GM18873 (cell line): ENCODE measurements at regions not wholly inside any gene's neighbourhood (a gene's known extent, or its start where the extent isn't known, plus 50 kb on each side); places are given as distances from the start of the nearest gene placed in this dataset.

Experiments used
- ATAC-seq: cut with Tn5 transposase; IDR thresholded peaks from one replicate; pipeline ENCODE4 v1.9.1; 2021; ENCODE audit warnings: mild to moderate bottlenecking, moderate library complexity, moderate number of reproducible peaks; ENCODE audit not compliant: unreplicated experiment, low FRiP score

DNA sequence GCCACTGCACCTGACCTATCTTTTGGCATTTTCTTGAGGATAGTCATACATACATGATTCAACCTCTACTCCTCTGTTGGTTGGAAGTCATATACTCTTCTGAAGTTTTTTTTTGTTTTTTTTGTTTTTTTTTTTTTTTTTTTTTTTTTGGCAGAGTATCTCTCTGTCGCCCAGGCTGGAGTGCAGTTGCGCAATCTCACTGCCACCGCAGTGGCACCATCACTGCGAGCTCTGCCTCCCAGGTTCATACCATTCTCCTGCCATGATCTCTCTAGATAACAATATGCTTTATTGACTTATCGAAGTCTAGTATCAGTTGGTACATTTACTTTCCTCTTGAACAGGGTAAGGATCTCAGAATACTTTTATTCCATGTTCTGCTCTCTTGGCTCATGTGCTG, 224.2 kb upstream of the WSCD1 start:
- no peak for ATAC-seq

DNA sequence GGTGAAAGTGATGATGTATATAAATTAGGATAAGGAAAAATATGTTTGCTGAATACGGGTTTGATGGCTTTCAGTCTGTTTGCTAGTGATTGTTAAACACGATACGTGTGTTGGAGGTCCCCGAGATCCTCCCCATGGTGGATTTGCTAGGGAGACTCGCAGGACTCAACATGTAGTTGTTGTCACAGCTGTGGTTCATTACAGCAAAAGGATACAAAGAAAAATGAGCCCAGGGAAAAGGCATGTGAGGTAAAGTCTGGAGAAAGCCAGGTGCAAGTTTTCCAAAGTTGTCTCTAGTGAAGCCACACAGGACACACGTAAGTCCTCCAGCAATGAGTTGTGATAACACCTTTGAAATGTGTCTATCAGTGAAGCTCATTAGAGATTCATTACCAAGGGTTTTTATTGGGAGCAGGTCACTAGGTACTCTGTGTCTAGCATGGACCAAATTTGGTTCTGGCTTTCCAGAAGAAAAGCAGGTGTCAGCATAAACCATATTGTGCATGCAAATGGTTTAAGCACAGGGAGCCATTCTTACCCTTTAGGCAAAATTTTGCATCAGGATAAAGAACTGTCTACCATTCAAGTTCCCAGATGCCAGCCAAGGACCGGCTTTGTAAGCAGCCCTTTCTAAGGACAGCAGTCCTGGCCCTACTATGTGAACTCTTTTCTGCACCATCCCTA, 215.2 kb upstream of the WSCD1 start:
- no peak for ATAC-seq

DNA sequence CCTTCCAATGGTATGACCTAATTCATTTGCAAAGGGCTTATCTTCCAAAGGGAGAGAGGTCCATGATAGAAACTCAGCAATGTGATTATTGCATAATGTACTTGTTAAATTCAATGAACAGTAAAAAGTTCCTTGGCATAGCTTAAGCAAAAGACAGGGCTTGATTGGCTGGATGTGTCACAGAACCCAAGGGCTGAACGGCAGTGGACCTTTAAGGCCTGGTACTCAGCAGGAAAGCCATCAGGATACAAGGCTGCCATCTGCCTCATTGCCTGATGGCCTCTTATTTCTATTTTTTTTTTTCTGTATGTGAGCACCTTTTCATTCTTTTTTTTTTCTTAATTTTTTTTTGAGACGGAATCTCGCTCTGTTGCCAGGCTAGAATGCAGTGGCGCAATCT, 208.9 kb upstream of the WSCD1 start:
- ATAC-seq: no peak

GRCh38 chr17:5861854-5862253, 208.3 kb upstream of the WSCD1 start:
- no peak for ATAC-seq

GRCh38 chr17:5862395-5862794, 207.8 kb upstream of the WSCD1 start:
- ATAC-seq: no peak

GRCh38 chr17:5864741-5865657, 205.2 kb upstream of the WSCD1 start:
- no peak for ATAC-seq

DNA sequence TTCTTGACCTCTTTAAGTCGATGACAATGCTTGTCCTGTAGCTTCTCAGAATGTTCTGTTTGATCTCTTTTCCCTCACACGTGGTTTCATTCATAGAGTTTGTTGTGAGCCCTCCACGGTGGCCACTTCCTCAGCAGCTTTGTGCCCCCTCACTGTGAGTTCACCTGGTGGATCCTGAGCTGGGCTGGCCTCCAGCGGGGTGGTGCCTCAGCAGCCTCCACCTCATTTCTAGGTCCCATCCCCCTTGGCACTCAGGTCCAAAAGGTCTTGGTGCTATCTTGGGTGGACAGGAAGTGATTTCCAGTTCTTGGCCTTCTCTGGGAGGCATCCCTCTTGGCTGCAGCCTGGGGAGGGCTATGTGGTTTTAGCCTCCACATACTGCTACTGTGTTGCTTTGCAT, 203.2 kb upstream of the WSCD1 start:
- no peak for ATAC-seq

- ATAC-seq: no peak
Measured at GRCh38 chr17:5869041-5869745, 201.0 kb upstream of the WSCD1 start.

GRCh38 chr17:5870231-5870953, 199.8 kb upstream of the WSCD1 start:
- ATAC-seq: no peak

DNA sequence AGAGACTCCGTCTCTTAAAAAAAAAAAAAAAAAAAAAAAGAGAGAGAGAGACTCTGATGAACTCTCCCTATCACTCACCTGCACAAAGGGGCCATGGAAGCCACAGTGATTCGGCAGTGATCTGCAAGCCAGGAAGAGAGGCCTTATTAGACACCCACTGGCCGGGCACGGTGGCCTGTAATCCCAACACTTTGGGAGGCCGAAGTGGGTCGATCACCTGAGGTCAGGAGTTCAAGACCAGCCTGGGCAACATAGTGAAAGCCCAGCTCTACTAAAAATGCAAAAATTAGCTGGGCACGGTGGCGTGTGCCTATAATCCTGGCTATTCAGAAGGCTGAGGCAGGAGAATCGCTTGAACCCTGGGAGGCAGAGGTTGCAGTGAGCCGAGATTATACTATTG, 198.5 kb upstream of the WSCD1 start:
- ATAC-seq: no peak

DNA sequence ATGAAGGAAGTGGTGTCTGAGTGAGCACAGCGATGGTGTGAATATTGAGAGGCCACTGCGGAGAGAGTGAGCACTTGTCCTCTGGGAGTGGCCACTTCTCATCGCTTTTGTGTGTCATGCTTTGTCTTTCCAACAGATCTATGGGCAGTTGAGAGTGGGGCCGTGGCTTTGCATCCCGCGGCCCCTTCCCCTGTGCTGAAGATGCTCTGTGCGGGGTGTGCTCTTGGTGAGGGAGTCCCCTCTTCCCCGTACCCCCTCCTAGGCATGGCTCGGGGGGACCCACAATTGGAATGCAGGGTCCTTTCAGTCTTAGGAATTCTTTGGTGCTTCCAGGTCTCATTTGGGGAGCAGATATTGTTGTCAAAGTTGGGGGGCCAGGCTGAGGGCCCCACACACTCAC, 197.3 kb upstream of the WSCD1 start:
- no peak for ATAC-seq

- no peak for ATAC-seq
Measured at GRCh38 chr17:5873781-5874180, 196.4 kb upstream of the WSCD1 start.

DNA sequence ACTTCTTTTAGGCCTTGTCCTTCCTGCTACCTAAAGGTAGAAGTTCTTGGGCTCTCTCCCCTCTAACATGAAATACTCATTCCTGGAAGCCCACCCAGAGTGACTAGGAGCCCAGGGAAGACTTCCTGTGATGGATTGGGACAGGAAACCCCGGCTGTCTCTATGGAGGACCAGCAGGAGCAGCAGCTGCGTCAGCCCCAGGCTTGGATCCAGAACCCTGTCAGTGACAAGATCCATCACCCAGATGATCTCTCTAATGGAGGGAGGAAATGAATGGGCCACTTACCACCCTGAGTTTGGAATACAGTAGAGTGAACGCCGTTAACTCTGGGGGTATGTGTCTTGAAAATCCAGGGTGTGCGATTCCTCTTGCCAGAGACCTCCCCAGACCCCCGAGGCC, 195.7 kb upstream of the WSCD1 start:
- no peak for ATAC-seq

DNA sequence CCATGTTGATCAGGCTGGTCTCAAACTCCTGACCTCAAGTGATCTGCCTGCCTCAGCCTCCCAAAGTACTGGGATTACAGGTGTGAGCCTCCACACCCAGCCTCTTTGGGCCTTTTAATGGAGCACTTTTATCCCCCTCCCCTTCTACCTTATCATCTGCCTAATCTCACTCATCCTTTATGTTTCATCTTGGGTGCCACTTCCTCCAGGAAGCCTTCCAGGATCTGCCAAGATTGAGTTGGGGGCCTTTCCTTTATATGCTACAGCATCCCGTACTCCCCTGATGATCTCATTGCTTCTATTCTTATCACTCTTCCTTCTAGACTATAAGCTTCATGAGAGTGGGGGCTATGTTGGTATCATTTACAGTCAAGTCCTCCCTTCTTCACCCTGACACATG, 192.8 kb upstream of the WSCD1 start:
- no peak for ATAC-seq

- no peak for ATAC-seq
Measured at GRCh38 chr17:5877948-5878347, 192.2 kb upstream of the WSCD1 start.

DNA sequence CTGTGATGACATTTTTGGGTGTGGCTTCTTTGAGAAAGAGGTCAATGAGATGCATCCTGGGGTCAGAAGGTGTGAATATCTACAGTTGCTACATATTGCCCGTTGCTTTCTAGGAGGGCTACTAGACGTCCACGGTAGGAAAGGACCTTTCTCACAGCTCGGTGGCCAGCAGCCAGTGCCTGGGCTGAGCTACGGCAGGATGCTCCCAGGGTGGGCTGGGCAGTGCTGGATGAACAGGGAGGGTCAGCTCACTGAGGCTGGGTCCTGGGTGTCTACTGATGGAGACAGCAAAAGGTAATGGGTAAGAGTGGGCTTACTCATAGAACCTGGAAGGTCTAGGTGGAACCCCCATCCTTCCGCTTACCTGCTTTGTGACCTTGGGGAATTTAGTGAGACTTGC, 188.3 kb upstream of the WSCD1 start:
- no peak for ATAC-seq

GRCh38 chr17:5883775-5884665, 186.2 kb upstream of the WSCD1 start:
- ATAC-seq: no peak

DNA sequence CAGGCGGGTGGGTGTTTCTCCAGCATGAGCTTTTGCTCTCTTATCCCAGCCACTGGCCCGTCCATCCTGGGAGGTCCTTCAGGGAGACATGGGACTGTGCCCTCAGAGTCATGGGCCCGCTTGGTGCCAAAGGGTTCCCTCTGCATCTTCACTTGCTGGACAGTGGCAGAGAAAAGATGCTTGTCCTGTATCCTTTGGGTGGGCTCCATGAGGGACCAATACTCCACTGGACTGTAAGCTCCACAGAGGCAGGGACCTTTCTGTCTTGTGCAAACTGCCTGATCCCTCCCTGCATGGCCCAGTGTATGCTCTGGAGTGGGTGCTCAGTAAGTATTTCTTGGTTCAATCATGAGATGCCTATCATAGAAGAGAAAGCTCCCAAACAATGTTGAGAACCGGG, 184.8 kb upstream of the WSCD1 start:
- no peak for ATAC-seq

DNA sequence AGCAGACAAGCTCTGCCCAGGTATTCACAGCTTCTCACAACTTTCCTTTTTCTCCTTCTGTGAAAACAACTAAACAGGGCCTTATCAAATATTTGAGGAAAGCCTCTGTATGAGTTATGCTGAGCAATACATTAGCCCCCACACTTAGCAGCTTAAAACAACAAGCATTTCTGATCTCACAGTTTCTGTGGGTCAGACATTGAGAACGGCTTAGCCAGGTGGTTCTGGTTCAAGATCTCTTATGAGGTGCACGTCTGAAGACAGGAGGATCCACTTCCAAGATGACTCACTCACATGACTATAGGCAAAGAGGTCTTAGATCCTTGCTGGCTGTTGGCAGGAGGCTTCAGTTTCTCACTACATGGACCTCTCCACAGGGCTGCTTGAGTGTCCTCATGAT, 181.4 kb upstream of the WSCD1 start:
- ATAC-seq: no peak
